ENCODE measurements at regions not wholly inside any gene's neighbourhood (a gene's known extent, or its start where the extent isn't known, plus 50 kb on each side); places are given as distances from the start of the nearest gene placed in this dataset.

DNA sequence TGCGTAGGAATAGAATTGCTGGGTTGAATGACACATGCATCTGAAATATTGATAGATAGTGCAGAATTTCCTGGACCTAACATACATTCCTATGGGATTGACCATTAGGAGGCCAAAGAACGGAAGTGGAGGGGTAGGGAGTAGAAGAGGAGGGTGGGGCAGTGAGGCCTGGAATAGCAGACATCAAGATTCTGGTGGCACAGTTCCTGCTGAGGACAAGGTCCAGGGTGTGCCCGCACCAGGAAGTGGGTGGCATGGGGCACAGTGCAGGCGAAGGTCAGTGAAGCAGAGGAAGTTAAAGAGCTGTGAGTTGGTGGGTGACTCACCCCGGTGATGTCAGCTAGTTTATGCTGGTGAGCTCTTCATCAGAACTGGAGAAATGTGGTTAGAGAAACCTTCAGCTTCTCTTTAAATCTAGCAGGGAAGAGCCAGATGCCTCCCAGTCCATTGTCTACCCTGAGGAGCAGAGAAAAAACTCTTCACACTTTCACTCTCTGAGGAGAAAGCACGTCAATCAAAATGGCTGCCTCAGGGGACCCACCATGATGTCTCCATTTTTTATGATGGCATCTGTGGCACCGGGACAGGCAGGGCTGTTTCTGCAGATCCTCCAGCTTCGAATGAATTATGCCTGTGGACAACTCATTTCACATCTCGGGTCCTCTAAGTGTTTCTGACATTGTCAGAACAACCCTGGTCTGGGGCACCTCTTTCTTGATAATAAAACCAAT lies 55.9 kb upstream of the CTLA4 start (continued):
- TF ChIP-seq, protein P1, sequence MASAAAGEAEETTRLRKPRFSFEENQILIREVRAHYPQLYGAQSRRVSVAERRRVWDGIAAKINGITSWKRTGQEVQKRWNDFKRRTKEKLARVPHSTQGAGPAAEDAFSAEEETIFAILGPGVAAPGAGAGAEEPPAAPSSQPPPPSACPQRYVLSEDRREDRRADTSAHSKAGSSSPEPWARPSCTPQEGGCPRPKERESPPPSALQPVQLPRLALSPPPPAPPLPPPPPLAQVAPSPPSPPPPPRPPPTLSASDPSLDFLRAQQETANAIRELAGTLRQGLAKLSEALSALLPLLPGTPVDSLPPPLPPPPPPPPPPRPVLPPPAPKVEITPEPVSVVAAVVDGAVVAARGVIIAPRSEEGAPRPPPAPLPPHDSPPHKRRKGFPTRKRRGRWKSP (CRISPR knock-in tag; IDR thresholded peaks at IDR 0.05): no peak
- TF ChIP-seq IKZF1 (IDR thresholded peaks at IDR 0.05) (no peak), ONECUT2 (CRISPR knock-in tag; IDR thresholded peaks at IDR 0.05) (no peak), NFIC (IDR thresholded peaks at IDR 0.05; ENCODE audit: low read length) (no peak), ZNF720 (CRISPR knock-in tag; IDR thresholded peaks at IDR 0.05) (no peak), ZNF101 (CRISPR knock-in tag; IDR thresholded peaks at IDR 0.05; ENCODE audit: borderline replicate concordance, low read depth) (no peak), GABPA (IDR thresholded peaks at IDR 0.05; ENCODE audit: low read depth, low read length) (no peak), GABPA (CRISPR knock-in tag; IDR thresholded peaks at IDR 0.05; ENCODE audit: low read depth) (peak; percentile 44), YEATS4 (CRISPR knock-in tag; IDR thresholded peaks at IDR 0.05; ENCODE audit: borderline replicate concordance) (no peak), ZNF768 (CRISPR knock-in tag; IDR thresholded peaks at IDR 0.05) (no peak), FOXK1 (CRISPR knock-in tag; IDR thresholded peaks at IDR 0.05; ENCODE audit: borderline replicate concordance, low read depth) (no peak), EP300 (IDR thresholded peaks at IDR 0.05; ENCODE audit: low read depth in 2 of 2, low read length in 2 of 2) (no peak; a peak in 1 of 4 replicates), EP300 (CRISPR knock-in tag; IDR thresholded peaks at IDR 0.05; ENCODE audit: borderline replicate concordance) (peak; percentile 54; the same call in 1 of the 2 replicates), ZNF709 (CRISPR knock-in tag; IDR thresholded peaks at IDR 0.05) (no peak), ETV5 (CRISPR knock-in tag; IDR thresholded peaks at IDR 0.05; ENCODE audit: borderline replicate concordance) (peak; percentile 90), RAD21 (CRISPR knock-in tag; IDR thresholded peaks at IDR 0.05) (no peak)
- TF ChIP-seq, protein P2, sequence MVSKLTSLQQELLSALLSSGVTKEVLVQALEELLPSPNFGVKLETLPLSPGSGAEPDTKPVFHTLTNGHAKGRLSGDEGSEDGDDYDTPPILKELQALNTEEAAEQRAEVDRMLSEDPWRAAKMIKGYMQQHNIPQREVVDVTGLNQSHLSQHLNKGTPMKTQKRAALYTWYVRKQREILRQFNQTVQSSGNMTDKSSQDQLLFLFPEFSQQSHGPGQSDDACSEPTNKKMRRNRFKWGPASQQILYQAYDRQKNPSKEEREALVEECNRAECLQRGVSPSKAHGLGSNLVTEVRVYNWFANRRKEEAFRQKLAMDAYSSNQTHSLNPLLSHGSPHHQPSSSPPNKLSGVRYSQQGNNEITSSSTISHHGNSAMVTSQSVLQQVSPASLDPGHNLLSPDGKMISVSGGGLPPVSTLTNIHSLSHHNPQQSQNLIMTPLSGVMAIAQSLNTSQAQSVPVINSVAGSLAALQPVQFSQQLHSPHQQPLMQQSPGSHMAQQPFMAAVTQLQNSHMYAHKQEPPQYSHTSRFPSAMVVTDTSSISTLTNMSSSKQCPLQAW (CRISPR knock-in tag; IDR thresholded peaks at IDR 0.05): no peak
- TF ChIP-seq, protein P3, sequence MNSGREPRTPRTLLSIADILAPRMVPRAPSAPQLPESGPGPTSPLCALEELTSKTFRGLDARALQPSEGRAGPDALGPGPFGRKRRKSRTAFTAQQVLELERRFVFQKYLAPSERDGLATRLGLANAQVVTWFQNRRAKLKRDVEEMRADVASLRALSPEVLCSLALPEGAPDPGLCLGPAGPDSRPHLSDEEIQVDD (CRISPR knock-in tag; IDR thresholded peaks at IDR 0.05; ENCODE audit: borderline replicate concordance): no peak
- TF ChIP-seq, protein P4, sequence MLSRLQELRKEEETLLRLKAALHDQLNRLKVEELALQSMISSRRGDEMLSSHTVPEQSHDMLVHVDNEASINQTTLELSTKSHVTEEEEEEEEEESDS (CRISPR knock-in tag; IDR thresholded peaks at IDR 0.05; ENCODE audit: borderline replicate concordance): no peak
- TF ChIP-seq, protein P5, sequence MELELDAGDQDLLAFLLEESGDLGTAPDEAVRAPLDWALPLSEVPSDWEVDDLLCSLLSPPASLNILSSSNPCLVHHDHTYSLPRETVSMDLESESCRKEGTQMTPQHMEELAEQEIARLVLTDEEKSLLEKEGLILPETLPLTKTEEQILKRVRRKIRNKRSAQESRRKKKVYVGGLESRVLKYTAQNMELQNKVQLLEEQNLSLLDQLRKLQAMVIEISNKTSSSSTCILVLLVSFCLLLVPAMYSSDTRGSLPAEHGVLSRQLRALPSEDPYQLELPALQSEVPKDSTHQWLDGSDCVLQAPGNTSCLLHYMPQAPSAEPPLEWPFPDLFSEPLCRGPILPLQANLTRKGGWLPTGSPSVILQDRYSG (CRISPR knock-in tag; IDR thresholded peaks at IDR 0.05): no peak
- TF ChIP-seq, protein P6, sequence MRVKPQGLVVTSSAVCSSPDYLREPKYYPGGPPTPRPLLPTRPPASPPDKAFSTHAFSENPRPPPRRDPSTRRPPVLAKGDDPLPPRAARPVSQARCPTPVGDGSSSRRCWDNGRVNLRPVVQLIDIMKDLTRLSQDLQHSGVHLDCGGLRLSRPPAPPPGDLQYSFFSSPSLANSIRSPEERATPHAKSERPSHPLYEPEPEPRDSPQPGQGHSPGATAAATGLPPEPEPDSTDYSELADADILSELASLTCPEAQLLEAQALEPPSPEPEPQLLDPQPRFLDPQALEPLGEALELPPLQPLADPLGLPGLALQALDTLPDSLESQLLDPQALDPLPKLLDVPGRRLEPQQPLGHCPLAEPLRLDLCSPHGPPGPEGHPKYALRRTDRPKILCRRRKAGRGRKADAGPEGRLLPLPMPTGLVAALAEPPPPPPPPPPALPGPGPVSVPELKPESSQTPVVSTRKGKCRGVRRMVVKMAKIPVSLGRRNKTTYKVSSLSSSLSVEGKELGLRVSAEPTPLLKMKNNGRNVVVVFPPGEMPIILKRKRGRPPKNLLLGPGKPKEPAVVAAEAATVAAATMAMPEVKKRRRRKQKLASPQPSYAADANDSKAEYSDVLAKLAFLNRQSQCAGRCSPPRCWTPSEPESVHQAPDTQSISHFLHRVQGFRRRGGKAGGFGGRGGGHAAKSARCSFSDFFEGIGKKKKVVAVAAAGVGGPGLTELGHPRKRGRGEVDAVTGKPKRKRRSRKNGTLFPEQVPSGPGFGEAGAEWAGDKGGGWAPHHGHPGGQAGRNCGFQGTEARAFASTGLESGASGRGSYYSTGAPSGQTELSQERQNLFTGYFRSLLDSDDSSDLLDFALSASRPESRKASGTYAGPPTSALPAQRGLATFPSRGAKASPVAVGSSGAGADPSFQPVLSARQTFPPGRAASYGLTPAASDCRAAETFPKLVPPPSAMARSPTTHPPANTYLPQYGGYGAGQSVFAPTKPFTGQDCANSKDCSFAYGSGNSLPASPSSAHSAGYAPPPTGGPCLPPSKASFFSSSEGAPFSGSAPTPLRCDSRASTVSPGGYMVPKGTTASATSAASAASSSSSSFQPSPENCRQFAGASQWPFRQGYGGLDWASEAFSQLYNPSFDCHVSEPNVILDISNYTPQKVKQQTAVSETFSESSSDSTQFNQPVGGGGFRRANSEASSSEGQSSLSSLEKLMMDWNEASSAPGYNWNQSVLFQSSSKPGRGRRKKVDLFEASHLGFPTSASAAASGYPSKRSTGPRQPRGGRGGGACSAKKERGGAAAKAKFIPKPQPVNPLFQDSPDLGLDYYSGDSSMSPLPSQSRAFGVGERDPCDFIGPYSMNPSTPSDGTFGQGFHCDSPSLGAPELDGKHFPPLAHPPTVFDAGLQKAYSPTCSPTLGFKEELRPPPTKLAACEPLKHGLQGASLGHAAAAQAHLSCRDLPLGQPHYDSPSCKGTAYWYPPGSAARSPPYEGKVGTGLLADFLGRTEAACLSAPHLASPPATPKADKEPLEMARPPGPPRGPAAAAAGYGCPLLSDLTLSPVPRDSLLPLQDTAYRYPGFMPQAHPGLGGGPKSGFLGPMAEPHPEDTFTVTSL (CRISPR knock-in tag; IDR thresholded peaks at IDR 0.05; ENCODE audit: borderline replicate concordance): no peak; the same call in 1 of the 2 replicates

Data from HepG2 (cell line).